NT2/D1 (cell line): ENCODE measurements at regions not wholly inside any gene's neighbourhood (a gene's known extent, or its start where the extent isn't known, plus 50 kb on each side); places are given as distances from the start of the nearest gene placed in this dataset.

Experiments
- DNase-seq: peaks from one replicate; pipeline ENCODE4 v3.0.0-alpha.2; 2011; ENCODE audit warnings: low read depth, low spot score
- H3K27me3 ChIP-seq: 2 replicates; pipeline ENCODE4 v1.6.0; 2011; ENCODE audit warnings: mild to moderate bottlenecking; ENCODE audit not compliant: insufficient read length, insufficient read depth
- H3K36me3 ChIP-seq: 2 replicates; pipeline ENCODE4 v1.6.1; 2011; ENCODE audit warnings: mild to moderate bottlenecking, low read length, mixed read lengths; ENCODE audit not compliant: insufficient read depth, insufficient read length
- H3K4me1 ChIP-seq: 2 replicates; pipeline ENCODE4 v1.5.1; 2011; ENCODE audit not compliant: insufficient read depth, insufficient read length
- H3K4me3 ChIP-seq: 2 replicates; pipeline ENCODE4 v1.5.1; 2011; ENCODE audit warnings: low read depth; ENCODE audit not compliant: insufficient read length
- H3K9ac ChIP-seq: 2 replicates; pipeline ENCODE4 v1.6.0; 2011; ENCODE audit warnings: low read depth; ENCODE audit not compliant: insufficient read length
- H3K9me3 ChIP-seq: 2 replicates; pipeline ENCODE4 v1.5.1; 2011; ENCODE audit warnings: mild to moderate bottlenecking, low read length; ENCODE audit not compliant: insufficient read depth
- SUZ12 ChIP-seq: IDR thresholded peaks from 2 replicates; pipeline ENCODE4 v1.6.1; 2011; ENCODE audit not compliant: insufficient read length, insufficient read depth; ENCODE audit errors: extremely low read depth
- YY1 ChIP-seq: IDR thresholded peaks from 2 replicates; pipeline ENCODE4 v1.6.1; 2011; ENCODE audit not compliant: insufficient read length, insufficient read depth
- ZNF274 ChIP-seq: IDR thresholded peaks from 2 replicates; pipeline ENCODE4 v1.6.1; 2011; ENCODE audit warnings: mild to moderate bottlenecking, low read depth, low read length

DNA sequence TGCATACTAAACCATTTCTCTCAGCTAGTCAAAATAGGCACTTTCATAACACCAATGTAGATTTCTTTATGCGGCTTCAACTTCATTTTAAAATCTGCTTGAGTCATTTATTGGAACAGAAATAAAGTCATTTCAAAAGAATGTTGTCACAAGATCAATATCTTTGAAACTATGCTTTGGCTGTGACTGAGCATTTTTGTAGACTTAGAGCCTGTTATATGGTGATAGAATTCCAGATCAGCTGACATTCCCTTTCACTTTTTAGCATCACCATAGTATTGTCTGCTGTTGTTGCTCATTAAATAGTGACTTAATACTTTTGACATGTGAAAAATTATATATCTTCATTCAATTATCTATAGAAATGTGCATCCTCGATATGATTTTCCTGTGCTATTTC is 279.2 kb upstream of the PRR20A start:
- no peaks in the 10 kb centered on the region for H3K36me3 ChIP-seq
- no peaks in the 10 kb centered on the region for H3K9me3 ChIP-seq
- no peak for DNase-seq
- H3K4me3 ChIP-seq, result no peak overlapping the region
- TF ChIP-seq ZNF274 (no peak), YY1 (no peak), SUZ12 (no peak)
- H3K4me1 ChIP-seq, result no peaks in the 10 kb centered on the region
- H3K27me3 ChIP-seq, result no peaks in the 10 kb centered on the region
- H3K9ac ChIP-seq, result no peak overlapping the region

DNA sequence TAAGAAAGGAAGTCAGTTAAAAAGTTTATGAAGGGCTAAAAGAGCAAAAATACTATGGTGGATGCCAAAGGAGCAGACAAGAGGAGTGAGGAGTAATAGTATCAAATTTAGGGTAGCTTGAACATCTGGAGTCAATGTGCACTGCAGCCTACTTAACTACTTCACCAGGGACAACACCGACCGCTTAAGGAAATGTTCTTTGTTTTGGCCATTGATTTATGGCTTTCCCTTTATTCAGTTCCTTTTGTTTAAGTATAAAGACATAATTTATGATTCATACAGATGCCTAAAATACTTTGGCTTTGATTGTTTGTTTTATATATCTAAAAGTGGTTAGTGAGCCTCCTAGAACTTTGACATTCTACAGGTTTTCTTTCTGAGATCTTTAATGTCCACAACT is 276.3 kb upstream of the PRR20A start:
- no peaks in the 10 kb centered on the region for H3K27me3 ChIP-seq
- TF ChIP-seq SUZ12 (no peak), ZNF274 (no peak), YY1 (no peak)
- no peaks in the 10 kb centered on the region for H3K4me1 ChIP-seq
- no peak for DNase-seq
- no peak overlapping the region for H3K4me3 ChIP-seq
- no peaks in the 10 kb centered on the region for H3K36me3 ChIP-seq
- H3K9me3 ChIP-seq, result no peaks in the 10 kb centered on the region
- no peak overlapping the region for H3K9ac ChIP-seq

DNA sequence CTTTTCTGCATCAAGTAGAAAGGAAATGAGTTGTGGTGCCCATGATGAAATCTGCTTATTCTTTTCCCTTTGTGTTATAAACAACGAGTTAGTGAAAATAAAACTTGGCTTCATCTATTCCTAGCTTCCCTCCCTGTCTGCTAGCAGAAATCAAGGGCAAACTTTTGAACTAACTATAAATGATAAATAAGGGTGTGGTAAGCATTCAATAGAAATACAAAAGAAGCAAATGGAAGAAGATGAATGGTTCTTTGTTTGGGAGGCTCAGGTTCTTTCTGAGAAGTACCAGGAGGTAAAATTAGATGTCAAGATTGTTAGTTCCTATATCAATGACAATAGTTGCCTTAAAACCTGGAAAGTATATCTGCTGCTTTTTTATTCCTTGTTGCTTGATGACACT is 275.3 kb upstream of the PRR20A start:
- no peaks in the 10 kb centered on the region for H3K27me3 ChIP-seq
- H3K4me1 ChIP-seq, result no peaks in the 10 kb centered on the region
- DNase-seq, result no peak
- H3K9me3 ChIP-seq, result no peaks in the 10 kb centered on the region
- H3K4me3 ChIP-seq, result no peak overlapping the region
- H3K9ac ChIP-seq, result no peak overlapping the region
- TF ChIP-seq YY1 (no peak), ZNF274 (no peak), SUZ12 (no peak)
- no peaks in the 10 kb centered on the region for H3K36me3 ChIP-seq

DNA sequence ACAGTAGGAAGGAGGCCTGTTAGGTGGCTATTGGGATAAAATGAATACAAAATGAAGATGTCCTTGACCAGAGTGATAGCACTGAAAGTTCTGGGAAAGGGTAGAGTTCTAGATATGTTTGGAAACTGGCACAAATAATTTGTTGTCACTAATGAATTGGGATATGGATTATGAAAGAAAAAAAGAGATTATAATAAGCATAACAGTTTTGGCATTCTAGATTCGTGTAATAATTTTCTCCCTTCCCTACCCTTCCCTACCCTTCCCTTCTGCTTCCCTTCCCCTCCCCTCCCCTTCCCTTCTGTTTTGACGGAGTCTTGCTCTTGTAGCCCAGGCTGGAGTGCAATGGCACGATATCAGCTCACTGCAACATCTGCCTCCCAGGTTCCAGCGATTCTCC is 271.0 kb upstream of the PRR20A start:
- H3K36me3 ChIP-seq, result no peaks in the 10 kb centered on the region
- no peaks in the 10 kb centered on the region for H3K27me3 ChIP-seq
- no peaks in the 10 kb centered on the region for H3K4me1 ChIP-seq
- H3K9ac ChIP-seq, result no peak overlapping the region
- H3K9me3 ChIP-seq, result no peaks in the 10 kb centered on the region
- no peak for DNase-seq
- no peak overlapping the region for H3K4me3 ChIP-seq
- TF ChIP-seq YY1 (no peak), ZNF274 (no peak), SUZ12 (no peak)

DNA sequence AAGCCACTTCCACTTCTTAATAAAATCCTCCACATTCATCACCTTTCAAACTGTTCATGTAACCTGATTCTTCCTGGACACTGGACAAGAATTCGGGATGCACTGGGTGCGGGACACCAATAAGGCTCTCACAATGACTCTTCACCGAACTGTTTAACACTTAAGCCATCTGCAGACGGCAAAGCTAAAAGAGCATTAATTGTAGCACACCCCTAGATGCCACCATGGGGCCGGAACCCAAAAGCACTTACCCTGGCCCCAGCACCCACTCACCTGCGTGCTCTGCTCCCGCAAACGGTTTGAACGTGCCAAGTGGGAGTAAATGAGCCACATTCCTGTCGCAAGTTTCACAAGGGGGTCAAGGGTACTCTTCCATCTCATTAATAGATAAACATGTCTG is 254.3 kb upstream of the PRR20A start:
- TF ChIP-seq SUZ12, result no peak
- no peak for TF ChIP-seq ZNF274
- TF ChIP-seq YY1, result no peak
- no peaks in the 10 kb centered on the region for H3K4me1 ChIP-seq
- H3K9me3 ChIP-seq, result no peaks in the 10 kb centered on the region
- no peak for DNase-seq
- H3K9ac ChIP-seq, result no peak overlapping the region
- no peak overlapping the region for H3K4me3 ChIP-seq
- no peaks in the 10 kb centered on the region for H3K36me3 ChIP-seq
- H3K27me3 ChIP-seq, result no peaks in the 10 kb centered on the region

GRCh38 chr13:56888455-56888854 is 252.3 kb upstream of the PRR20A start:
- H3K9ac ChIP-seq, result no peak overlapping the region
- DNase-seq, result no peak
- no peak for TF ChIP-seq SUZ12
- TF ChIP-seq ZNF274, result no peak
- TF ChIP-seq YY1, result no peak

GRCh38 chr13:56893843-56894242 is 246.9 kb upstream of the PRR20A start:
- Histone ChIP-seq H3K36me3 (no peaks in the 10 kb centered on the region), H3K9ac (no peak overlapping the region), H3K4me3 (no peak overlapping the region), H3K9me3 (no peaks in the 10 kb centered on the region), H3K27me3 (no peaks in the 10 kb centered on the region), H3K4me1 (no peaks in the 10 kb centered on the region)
- DNase-seq, result no peak
- no peak for TF ChIP-seq ZNF274
- TF ChIP-seq YY1, result no peak
- TF ChIP-seq SUZ12, result no peak

More at GRCh38 chr13:56888455-56888854, 252.3 kb upstream of the PRR20A start:
- no peaks in the 10 kb centered on the region for H3K4me1 ChIP-seq
- no peak overlapping the region for H3K4me3 ChIP-seq
- no peaks in the 10 kb centered on the region for H3K9me3 ChIP-seq
- no peaks in the 10 kb centered on the region for H3K27me3 ChIP-seq
- no peaks in the 10 kb centered on the region for H3K36me3 ChIP-seq
